ENCODE measurements at regions not wholly inside any gene's neighbourhood (a gene's known extent, or its start where the extent isn't known, plus 50 kb on each side); places are given as distances from the start of the nearest gene placed in this dataset.

- Histone ChIP-seq H3K27me3 (ENCODE audit: insufficient read depth, low read length) (no peaks in the 10 kb centered on the region), H2AK5ac (ENCODE audit: low read length) (peak overlapping the region; percentile 59), H4K8ac (ENCODE audit: low read depth, low read length) (peak overlapping the region; percentile 17), H3K4me1 (ENCODE audit: control insufficient read depth in 1 of 2, insufficient read depth in 2 of 2, low read length in 2 of 2) (peaks cover 24 to 28% of the 10 kb centered on the region in 2 experiments), H3K36me3 (ENCODE audit: control insufficient read depth in 1 of 2, insufficient read depth in 2 of 2, low read length in 2 of 2) (no peaks in the 10 kb centered on the region), H3K27ac (ENCODE audit: low read depth, low read length) (peak overlapping the region; percentile 36), H3K9me3 (ENCODE audit: insufficient read depth, low read depth, low read length) (no peaks in the 10 kb centered on the region), H3K79me2 (ENCODE audit: control insufficient read depth, insufficient read depth, low read length, poor library complexity) (no peaks in the 10 kb centered on the region), H4K91ac (ENCODE audit: low read depth, low read length) (peak overlapping the region; percentile 65), H3K18ac (ENCODE audit: low read length) (peak overlapping the region; percentile 41), H2BK120ac (ENCODE audit: insufficient read depth, low read length, poor library complexity) (peak overlapping the region; percentile 70), H2BK5ac (ENCODE audit: low read depth, low read length, poor library complexity) (peak overlapping the region; percentile 35), H4K12ac (ENCODE audit: low read depth, low read length) (no peak overlapping the region), H2AFZ (ENCODE audit: insufficient read depth, low read length, poor library complexity) (no peak overlapping the region), H3K14ac (ENCODE audit: low read length) (peak overlapping the region; percentile 59), H3K23ac (ENCODE audit: low read length) (no peak overlapping the region), H3K4ac (ENCODE audit: low read depth, low read length) (peak overlapping the region; percentile 17), H3K79me1 (ENCODE audit: low read length) (peaks cover 23% of the 10 kb centered on the region), H3K9ac (ENCODE audit: low read length) (no peak overlapping the region), H2BK12ac (ENCODE audit: low read length) (peak overlapping the region; percentile 21), H3K4me2 (ENCODE audit: low read length) (no peak overlapping the region), H3K4me3 (ENCODE audit: low read depth, low read length) (no peak overlapping the region)
- WGBS (ENCODE audit: extremely low coverage, insufficient coverage, insufficient read length): no CpG with 5 or more reads among the region's 10 CpGs
- DNase-seq: peak; percentile 67 to 82
These were observed 72.3 kb downstream of the CCDC71L start for GRCh38 chr7:106588422-106589197.

- WGBS (ENCODE audit: extremely low coverage, insufficient coverage, insufficient read length): no CpG with 5 or more reads among the region's 7 CpGs
- Histone ChIP-seq H2BK120ac (ENCODE audit: insufficient read depth, low read length, poor library complexity) (peak overlapping the region; percentile 85), H3K4me3 (ENCODE audit: low read depth, low read length) (no peak overlapping the region), H2BK5ac (ENCODE audit: low read depth, low read length, poor library complexity) (no peak overlapping the region), H3K27ac (ENCODE audit: low read depth, low read length) (peak overlapping the region; percentile 58), H3K4me1 (ENCODE audit: control insufficient read depth in 1 of 2, insufficient read depth in 2 of 2, low read length in 2 of 2) (peaks cover 23% of the 10 kb centered on the region in 2 experiments), H3K4ac (ENCODE audit: low read depth, low read length) (no peak overlapping the region), H4K8ac (ENCODE audit: low read depth, low read length) (no peak overlapping the region), H3K23ac (ENCODE audit: low read length) (no peak overlapping the region), H2AK5ac (ENCODE audit: low read length) (no peak overlapping the region), H3K9ac (ENCODE audit: low read length) (no peak overlapping the region), H3K9me3 (ENCODE audit: insufficient read depth, low read depth, low read length) (no peaks in the 10 kb centered on the region), H3K4me2 (ENCODE audit: low read length) (no peak overlapping the region), H2BK12ac (ENCODE audit: low read length) (peak overlapping the region; percentile 27), H2AFZ (ENCODE audit: insufficient read depth, low read length, poor library complexity) (peak overlapping the region; percentile 25), H4K12ac (ENCODE audit: low read depth, low read length) (no peak overlapping the region), H3K14ac (ENCODE audit: low read length) (no peak overlapping the region), H3K18ac (ENCODE audit: low read length) (no peak overlapping the region), H3K36me3 (ENCODE audit: control insufficient read depth in 1 of 2, insufficient read depth in 2 of 2, low read length in 2 of 2) (no peaks in the 10 kb centered on the region), H3K27me3 (ENCODE audit: insufficient read depth, low read length) (no peaks in the 10 kb centered on the region), H4K91ac (ENCODE audit: low read depth, low read length) (peak overlapping the region; percentile 36), H3K79me1 (ENCODE audit: low read length) (peaks cover 17% of the 10 kb centered on the region), H3K79me2 (ENCODE audit: control insufficient read depth, insufficient read depth, low read length, poor library complexity) (no peaks in the 10 kb centered on the region)
- peak in 1 of 2 donors; percentile 74 for DNase-seq
These were observed 75.8 kb downstream of the CCDC71L start for GRCh38 chr7:106584914-106585759.

- H3K27ac ChIP-seq (ENCODE audit: low read depth, low read length): no peak overlapping the region
- no peak overlapping the region for H4K91ac ChIP-seq (ENCODE audit: low read depth, low read length)
- H3K23ac ChIP-seq (ENCODE audit: low read length): no peak overlapping the region
- no peak overlapping the region for H3K18ac ChIP-seq (ENCODE audit: low read length)
- H3K4me2 ChIP-seq (ENCODE audit: low read length): no peak overlapping the region
- H3K4ac ChIP-seq (ENCODE audit: low read depth, low read length): no peak overlapping the region
- WGBS (ENCODE audit: extremely low coverage, insufficient coverage, insufficient read length): no CpG with 5 or more reads among the region's 5 CpGs
- no peak overlapping the region for H2BK120ac ChIP-seq (ENCODE audit: insufficient read depth, low read length, poor library complexity)
- no peak for DNase-seq
- H3K4me3 ChIP-seq (ENCODE audit: low read depth, low read length): no peak overlapping the region
- no peak overlapping the region for H2BK12ac ChIP-seq (ENCODE audit: low read length)
- H3K4me1 ChIP-seq (ENCODE audit: control insufficient read depth in 1 of 2, insufficient read depth in 2 of 2, low read length in 2 of 2): peaks cover 16 to 18% of the 10 kb centered on the region in 2 experiments
- H3K79me1 ChIP-seq (ENCODE audit: low read length): peaks cover 10% of the 10 kb centered on the region
- H3K79me2 ChIP-seq (ENCODE audit: control insufficient read depth, insufficient read depth, low read length, poor library complexity): no peaks in the 10 kb centered on the region
- no peaks in the 10 kb centered on the region for H3K27me3 ChIP-seq (ENCODE audit: insufficient read depth, low read length)
- H3K36me3 ChIP-seq (ENCODE audit: control insufficient read depth in 1 of 2, insufficient read depth in 2 of 2, low read length in 2 of 2): no peaks in the 10 kb centered on the region
- H4K8ac ChIP-seq (ENCODE audit: low read depth, low read length): no peak overlapping the region
- no peak overlapping the region for H2AK5ac ChIP-seq (ENCODE audit: low read length)
- no peak overlapping the region for H4K12ac ChIP-seq (ENCODE audit: low read depth, low read length)
- peaks cover 1% of the 10 kb centered on the region for H3K9me3 ChIP-seq (ENCODE audit: insufficient read depth, low read depth, low read length)
- H3K9ac ChIP-seq (ENCODE audit: low read length): no peak overlapping the region
- no peak overlapping the region for H2AFZ ChIP-seq (ENCODE audit: insufficient read depth, low read length, poor library complexity)
- no peak overlapping the region for H2BK5ac ChIP-seq (ENCODE audit: low read depth, low read length, poor library complexity)
- no peak overlapping the region for H3K14ac ChIP-seq (ENCODE audit: low read length)
These were observed 77.0 kb downstream of the CCDC71L start for GRCh38 chr7:106583706-106584690.

- H3K23ac ChIP-seq (ENCODE audit: low read length): no peak overlapping the region
- H3K4ac ChIP-seq (ENCODE audit: low read depth, low read length): no peak overlapping the region
- peaks cover 7 to 9% of the 10 kb centered on the region in 2 experiments for H3K4me1 ChIP-seq (ENCODE audit: control insufficient read depth in 1 of 2, insufficient read depth in 2 of 2, low read length in 2 of 2)
- no peak overlapping the region for H2BK5ac ChIP-seq (ENCODE audit: low read depth, low read length, poor library complexity)
- no peak overlapping the region for H3K27ac ChIP-seq (ENCODE audit: low read depth, low read length)
- no peak overlapping the region for H3K9ac ChIP-seq (ENCODE audit: low read length)
- H4K8ac ChIP-seq (ENCODE audit: low read depth, low read length): no peak overlapping the region
- H2AK5ac ChIP-seq (ENCODE audit: low read length): no peak overlapping the region
- no CpG with 5 or more reads among the region's 2 CpGs for WGBS (ENCODE audit: extremely low coverage, insufficient coverage, insufficient read length)
- H2BK12ac ChIP-seq (ENCODE audit: low read length): no peak overlapping the region
- H3K36me3 ChIP-seq (ENCODE audit: control insufficient read depth in 1 of 2, insufficient read depth in 2 of 2, low read length in 2 of 2): no peaks in the 10 kb centered on the region
- no peak overlapping the region for H3K4me3 ChIP-seq (ENCODE audit: low read depth, low read length)
- H3K14ac ChIP-seq (ENCODE audit: low read length): no peak overlapping the region
- no peaks in the 10 kb centered on the region for H3K79me2 ChIP-seq (ENCODE audit: control insufficient read depth, insufficient read depth, low read length, poor library complexity)
- H3K4me2 ChIP-seq (ENCODE audit: low read length): no peak overlapping the region
- H3K27me3 ChIP-seq (ENCODE audit: insufficient read depth, low read length): no peaks in the 10 kb centered on the region
- no peak overlapping the region for H3K18ac ChIP-seq (ENCODE audit: low read length)
- H2AFZ ChIP-seq (ENCODE audit: insufficient read depth, low read length, poor library complexity): no peak overlapping the region
- no peak overlapping the region for H2BK120ac ChIP-seq (ENCODE audit: insufficient read depth, low read length, poor library complexity)
- H3K79me1 ChIP-seq (ENCODE audit: low read length): peaks cover 3% of the 10 kb centered on the region
- no peak overlapping the region for H4K12ac ChIP-seq (ENCODE audit: low read depth, low read length)
- H4K91ac ChIP-seq (ENCODE audit: low read depth, low read length): no peak overlapping the region
- no peak for DNase-seq
- peaks cover 1% of the 10 kb centered on the region for H3K9me3 ChIP-seq (ENCODE audit: insufficient read depth, low read depth, low read length)
These were observed 77.9 kb downstream of the CCDC71L start for GRCh38 chr7:106583100-106583499.
